H1 (cell line): ENCODE measurements at regions not wholly inside any gene's neighbourhood (a gene's known extent, or its start where the extent isn't known, plus 50 kb on each side); places are given as distances from the start of the nearest gene placed in this dataset.

ENCODE experiments used
- CHD1 ChIP-seq: IDR thresholded peaks from 2 replicates; pipeline ENCODE4 v1.6.1; 2012; ENCODE audit warnings: low read depth, low read length, improper control_type of control experiment
- CHD2 ChIP-seq: IDR thresholded peaks from 2 replicates; pipeline ENCODE4 v1.6.1; 2012; ENCODE audit warnings: low read length, improper control_type of control experiment
- EGR1 ChIP-seq: IDR thresholded peaks from 2 replicates; pipeline ENCODE4 v1.6.1; 2011; ENCODE audit warnings: low read depth, low read length, borderline replicate concordance
- EP300 ChIP-seq, 2 experiments: IDR thresholded peaks; 1 replicate in 1 of 2; 2 replicates in 1 of 2; pipeline ENCODE4 v1.6.1; 2011 to 2012; ENCODE audit warnings: low read depth in 2 of 2, low read length in 2 of 2, mild to moderate bottlenecking in 2 of 2, borderline replicate concordance in 1 of 2, inconsistent platforms in 1 of 2, moderate library complexity in 1 of 2
- EZH2 ChIP-seq: fragments of 200-600 bp; sonication (generic); IDR thresholded peaks from 2 replicates; pipeline ENCODE4 v1.7.1; 2012; ENCODE audit warnings: low read depth, mild to moderate bottlenecking, moderate library complexity, low read length, inconsistent platforms; ENCODE audit not compliant: severe bottlenecking
- HDAC2 ChIP-seq, 2 experiments: fragments of 300-600 bp in 1 of 2; sonication (generic) in 1 of 2; IDR thresholded peaks; 2 replicates each; pipeline ENCODE4 v1.6.1; 2011 to 2012; ENCODE audit warnings: low read depth in 2 of 2, low read length in 2 of 2, mild to moderate bottlenecking in 2 of 2, moderate library complexity in 2 of 2, borderline replicate concordance in 1 of 2, inconsistent platforms in 1 of 2
- POLR2A ChIP-seq, 2 experiments: IDR thresholded peaks; 1 replicate in 1 of 2; 2 replicates in 1 of 2; pipeline ENCODE4 v1.6.1; 2011; ENCODE audit warnings: low read depth in 2 of 2, low read length in 2 of 2, mild to moderate bottlenecking in 2 of 2; ENCODE audit errors: control extremely low read depth in 1 of 2
- POLR2AphosphoS5 ChIP-seq: IDR thresholded peaks from 2 replicates; pipeline ENCODE4 v1.6.1; 2011; ENCODE audit warnings: low read depth, low read length
- RXRA ChIP-seq: IDR thresholded peaks from 2 replicates; pipeline ENCODE4 v1.6.1; 2011; ENCODE audit warnings: low read depth, mild to moderate bottlenecking, low read length, moderate library complexity; ENCODE audit not compliant: insufficient read depth
- SP1 ChIP-seq: IDR thresholded peaks from 2 replicates; pipeline ENCODE4 v1.6.1; 2011; ENCODE audit warnings: low read depth, low read length
- TCF12 ChIP-seq: IDR thresholded peaks from 2 replicates; pipeline ENCODE4 v1.6.1; 2011; ENCODE audit warnings: low read depth, mild to moderate bottlenecking, low read length
- ZNF274 ChIP-seq: IDR thresholded peaks from 2 replicates; pipeline ENCODE4 v1.7.0; 2012; ENCODE audit warnings: low read length, borderline replicate concordance; ENCODE audit errors: extremely low read depth
- TF ChIP-seq, protein P1 (sequence below), 3 experiments: IDR thresholded peaks; 1 replicate in 2 of 3; 2 replicates in 1 of 3; pipeline versions ENCODE4 v1.5.1 to v1.6.1; 2011; ENCODE audit warnings: low read length in 3 of 3, mild to moderate bottlenecking in 3 of 3, inconsistent platforms in 2 of 3, low read depth in 1 of 3, moderate library complexity in 1 of 3; ENCODE audit not compliant: insufficient read depth in 1 of 3; ENCODE audit errors: control extremely low read depth in 1 of 3
- TF ChIP-seq, protein P2 (sequence below): IDR thresholded peaks from 2 replicates; pipeline ENCODE4 v1.6.1; 2011; ENCODE audit warnings: low read length, improper control_type of control experiment

DNA sequence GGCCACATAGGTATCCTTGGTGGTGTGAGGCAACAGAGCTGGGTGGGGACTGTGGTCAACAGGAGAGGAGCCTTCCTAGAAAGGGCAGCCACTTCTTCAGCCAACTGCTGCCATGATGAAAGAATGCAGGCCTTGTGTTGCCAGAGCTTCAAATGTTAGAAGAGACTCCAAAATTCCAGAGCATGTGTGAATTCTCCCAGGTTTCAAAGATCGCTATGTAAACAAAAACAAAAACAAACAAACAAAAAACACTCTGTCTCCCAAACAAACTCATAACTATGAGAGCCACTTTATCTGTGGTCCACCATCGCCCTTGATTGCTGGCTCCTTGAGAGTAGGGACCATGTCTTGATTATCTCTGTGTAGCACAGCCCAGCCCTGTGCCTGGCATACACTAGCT, 55.5 kb upstream of the ZNF423 start:
- TF ChIP-seq, protein P1, sequence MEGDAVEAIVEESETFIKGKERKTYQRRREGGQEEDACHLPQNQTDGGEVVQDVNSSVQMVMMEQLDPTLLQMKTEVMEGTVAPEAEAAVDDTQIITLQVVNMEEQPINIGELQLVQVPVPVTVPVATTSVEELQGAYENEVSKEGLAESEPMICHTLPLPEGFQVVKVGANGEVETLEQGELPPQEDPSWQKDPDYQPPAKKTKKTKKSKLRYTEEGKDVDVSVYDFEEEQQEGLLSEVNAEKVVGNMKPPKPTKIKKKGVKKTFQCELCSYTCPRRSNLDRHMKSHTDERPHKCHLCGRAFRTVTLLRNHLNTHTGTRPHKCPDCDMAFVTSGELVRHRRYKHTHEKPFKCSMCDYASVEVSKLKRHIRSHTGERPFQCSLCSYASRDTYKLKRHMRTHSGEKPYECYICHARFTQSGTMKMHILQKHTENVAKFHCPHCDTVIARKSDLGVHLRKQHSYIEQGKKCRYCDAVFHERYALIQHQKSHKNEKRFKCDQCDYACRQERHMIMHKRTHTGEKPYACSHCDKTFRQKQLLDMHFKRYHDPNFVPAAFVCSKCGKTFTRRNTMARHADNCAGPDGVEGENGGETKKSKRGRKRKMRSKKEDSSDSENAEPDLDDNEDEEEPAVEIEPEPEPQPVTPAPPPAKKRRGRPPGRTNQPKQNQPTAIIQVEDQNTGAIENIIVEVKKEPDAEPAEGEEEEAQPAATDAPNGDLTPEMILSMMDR (IDR thresholded peaks at IDR 0.05; ENCODE audit: control extremely low read depth in 1 of 3, insufficient read depth in 1 of 3, low read depth in 1 of 3, low read length in 3 of 3): no peak
- TF ChIP-seq CHD2 (no peak), POLR2A (IDR thresholded peaks at IDR 0.05; ENCODE audit: control extremely low read depth in 1 of 2, low read depth in 2 of 2, low read length in 2 of 2) (no peak), POLR2AphosphoS5 (no peak), TCF12 (no peak), EGR1 (no peak), SP1 (no peak), EP300 (IDR thresholded peaks at IDR 0.05; ENCODE audit: borderline replicate concordance in 1 of 2, low read depth in 2 of 2, low read length in 2 of 2) (no peak), EZH2 (no peak), CHD1 (no peak), RXRA (no peak), ZNF274 (no peak), HDAC2 (IDR thresholded peaks at IDR 0.05; ENCODE audit: borderline replicate concordance in 1 of 2, low read depth in 2 of 2, low read length in 2 of 2) (no peak)
- TF ChIP-seq, protein P2, sequence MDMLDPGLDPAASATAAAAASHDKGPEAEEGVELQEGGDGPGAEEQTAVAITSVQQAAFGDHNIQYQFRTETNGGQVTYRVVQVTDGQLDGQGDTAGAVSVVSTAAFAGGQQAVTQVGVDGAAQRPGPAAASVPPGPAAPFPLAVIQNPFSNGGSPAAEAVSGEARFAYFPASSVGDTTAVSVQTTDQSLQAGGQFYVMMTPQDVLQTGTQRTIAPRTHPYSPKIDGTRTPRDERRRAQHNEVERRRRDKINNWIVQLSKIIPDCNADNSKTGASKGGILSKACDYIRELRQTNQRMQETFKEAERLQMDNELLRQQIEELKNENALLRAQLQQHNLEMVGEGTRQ: no peak
